ENCODE measurements at regions not wholly inside any gene's neighbourhood (a gene's known extent, or its start where the extent isn't known, plus 50 kb on each side); places are given as distances from the start of the nearest gene placed in this dataset.

- TF ChIP-seq USF2 (IDR thresholded peaks at IDR 0.05; ENCODE audit: borderline replicate concordance, low read depth, low read length) (no peak), IRF3 (IDR thresholded peaks at IDR 0.05; ENCODE audit: low read depth, low read length) (no peak), ZBTB33 (IDR thresholded peaks at IDR 0.05; ENCODE audit: borderline replicate concordance, low read depth) (no peak), RCOR1 (IDR thresholded peaks at IDR 0.05; ENCODE audit: low read length) (no peak), TCF12 (IDR thresholded peaks at IDR 0.05) (no peak), RFX5 (IDR thresholded peaks at IDR 0.05; ENCODE audit: low read length) (no peak), FOSL2 (IDR thresholded peaks at IDR 0.05; ENCODE audit: borderline replicate concordance, low read depth) (no peak), CHD2 (IDR thresholded peaks at IDR 0.05; ENCODE audit: low read length, partially characterized antibody) (no peak), EP300 (IDR thresholded peaks at IDR 0.05; ENCODE audit: borderline replicate concordance in 1 of 2, low read depth in 1 of 2, low read length in 1 of 2) (no peak), RXRA (IDR thresholded peaks at IDR 0.05; ENCODE audit: borderline replicate concordance, low read depth) (no peak), NFIC (IDR thresholded peaks at IDR 0.05; ENCODE audit: borderline replicate concordance) (no peak), USF1 (IDR thresholded peaks at IDR 0.05; ENCODE audit: borderline replicate concordance, low read depth) (no peak)
- no peaks in the 10 kb centered on the region for H3K79me2 ChIP-seq (ENCODE audit: insufficient read depth)
- no peak overlapping the region for H3K4me2 ChIP-seq
- no peak overlapping the region for H3K4me3 ChIP-seq (ENCODE audit: low read depth in 2 of 2, low read length in 1 of 2)
- H2AFZ ChIP-seq (ENCODE audit: low read depth) = no peak overlapping the region
- no peak overlapping the region for H3K27ac ChIP-seq (ENCODE audit: low read depth in 2 of 2, low read length in 1 of 2)
- DNase-seq = no peak
- no peaks in the 10 kb centered on the region for H4K20me1 ChIP-seq (ENCODE audit: insufficient read depth)
- ChIA-PET POLR2A (no interaction called here), CTCF (interaction anchor here (0.7 to 1.1 kb wide), 3 partner anchors 37 to 315 kb away, joined by 3 read pairs; no protein-coding TSS in a partner anchor)
- no peaks in the 10 kb centered on the region for H3K9me2 ChIP-seq
- no CpG with 5 or more reads among the region's 1 CpG for WGBS (ENCODE audit: low lambda C conversion rate)
- H3K9ac ChIP-seq = no peak overlapping the region
- no peaks in the 10 kb centered on the region for H3K9me3 ChIP-seq
- no peaks in the 10 kb centered on the region for H3K36me3 ChIP-seq (replicated peaks in 1 of 2; ENCODE audit: control insufficient read depth in 1 of 2, insufficient read depth in 2 of 2, low read length in 1 of 2)
- no peaks in the 10 kb centered on the region; a peak in 1 of 4 replicates for H3K4me1 ChIP-seq (ENCODE audit: control insufficient read depth in 1 of 2, insufficient read depth in 2 of 2, low read depth in 1 of 2, low read length in 1 of 2)
- H3F3A ChIP-seq (replicated peaks; ENCODE audit: insufficient read depth) = no peaks in the 10 kb centered on the region
- H3K27me3 ChIP-seq (ENCODE audit: insufficient read depth) = no peaks in the 10 kb centered on the region
Observed at GRCh38 chr4:8922481-8922880, 50.8 kb upstream of the HMX1 start.

GRCh38 chr4:8921465-8921864 lies 49.8 kb upstream of the HMX1 start:
- H3K4me1 ChIP-seq (ENCODE audit: control insufficient read depth in 1 of 2, insufficient read depth in 2 of 2, low read depth in 1 of 2, low read length in 1 of 2) = no peaks in the 10 kb centered on the region; a peak in 1 of 4 replicates
- no peak overlapping the region for H2AFZ ChIP-seq (ENCODE audit: low read depth)
- no peaks in the 10 kb centered on the region for H3K36me3 ChIP-seq (replicated peaks in 1 of 2; ENCODE audit: control insufficient read depth in 1 of 2, insufficient read depth in 2 of 2, low read length in 1 of 2)
- H3K4me2 ChIP-seq = no peak overlapping the region
- no peak for DNase-seq
- ChIA-PET POLR2A (no interaction called here), CTCF (interaction anchor here (1.1 to 3.3 kb wide), 3 partner anchors 36 to 315 kb away, joined by 3 to 13 read pairs (median 3); no protein-coding TSS in a partner anchor)
- H3K9ac ChIP-seq = no peak overlapping the region
- H4K20me1 ChIP-seq (ENCODE audit: insufficient read depth) = no peaks in the 10 kb centered on the region
- no peak overlapping the region for H3K4me3 ChIP-seq (ENCODE audit: low read depth in 2 of 2, low read length in 1 of 2)
- H3F3A ChIP-seq (replicated peaks; ENCODE audit: insufficient read depth) = no peaks in the 10 kb centered on the region
- H3K9me3 ChIP-seq = no peaks in the 10 kb centered on the region
- 34% methylated on average over 3 of the region's 3 CpGs for WGBS (ENCODE audit: low lambda C conversion rate)
- no peak overlapping the region for H3K27ac ChIP-seq (ENCODE audit: low read depth in 2 of 2, low read length in 1 of 2)
- no peaks in the 10 kb centered on the region for H3K9me2 ChIP-seq
- no peaks in the 10 kb centered on the region for H3K27me3 ChIP-seq (ENCODE audit: insufficient read depth)
- no peaks in the 10 kb centered on the region for H3K79me2 ChIP-seq (ENCODE audit: insufficient read depth)
- TF ChIP-seq NFIC (IDR thresholded peaks at IDR 0.05; ENCODE audit: borderline replicate concordance) (no peak), CTCF (IDR thresholded peaks at IDR 0.05) (no peak), MAX (IDR thresholded peaks at IDR 0.05; ENCODE audit: low read depth) (no peak), TEAD4 (IDR thresholded peaks at IDR 0.05; ENCODE audit: borderline replicate concordance, insufficient read depth) (no peak), FOXM1 (IDR thresholded peaks at IDR 0.05; ENCODE audit: low read depth) (no peak), USF2 (IDR thresholded peaks at IDR 0.05; ENCODE audit: borderline replicate concordance, low read depth, low read length) (no peak), EP300 (IDR thresholded peaks at IDR 0.05; ENCODE audit: borderline replicate concordance in 1 of 2, low read depth in 1 of 2, low read length in 1 of 2) (no peak), FOSL2 (IDR thresholded peaks at IDR 0.05; ENCODE audit: borderline replicate concordance, low read depth) (no peak), GATA2 (CRISPR knock-in tag; IDR thresholded peaks at IDR 0.05) (no peak), TCF12 (IDR thresholded peaks at IDR 0.05) (no peak), RAD21 (IDR thresholded peaks at IDR 0.05; ENCODE audit: low read length) (no peak), ELF1 (IDR thresholded peaks at IDR 0.05) (no peak), RFX5 (IDR thresholded peaks at IDR 0.05; ENCODE audit: low read length) (no peak), JUND (IDR thresholded peaks at IDR 0.05) (no peak)
